Tibial artery (tissue), 4 donors: ENCODE measurements at regions not wholly inside any gene's neighbourhood (a gene's known extent, or its start where the extent isn't known, plus 50 kb on each side); places are given as distances from the start of the nearest gene placed in this dataset.

ENCODE experiments used
- DNase-seq, 2 donors: peaks; one replicate each; pipeline ENCODE4 v3.0.0-alpha.2; 2019
- H3K27ac ChIP-seq, 2 donors: fragments of 200-600 bp; sonication (generic) in 1 of 2; 1 replicate in 1 of 2; 2 replicates in 1 of 2; pipeline ENCODE4 v1.5.1; 2018 to 2019; ENCODE audit warnings: mild to moderate bottlenecking in 1 of 2
- H3K27me3 ChIP-seq, 2 donors: fragments of 200-600 bp; sonication (generic) in 1 of 2; one replicate each; pipeline versions ENCODE4 v1.5.1 to v1.6.0; 2016 to 2019
- H3K36me3 ChIP-seq, 3 donors: fragments of 200-600 bp; sonication (generic) in 2 of 3; one replicate each; pipeline ENCODE4 v1.5.1; 2016 to 2019; ENCODE audit warnings: mild to moderate bottlenecking in 2 of 3
- H3K4me1 ChIP-seq, 4 donors: fragments of 200-600 bp; sonication (generic) in 2 of 4; 1 replicate in 3 of 4; 2 replicates in 1 of 4; pipeline ENCODE4 v1.5.1; 2016 to 2019
- H3K4me3 ChIP-seq, 2 donors: fragments of 200-600 bp; sonication (generic) in 1 of 2; 1 replicate in 1 of 2; 2 replicates in 1 of 2; pipeline ENCODE4 v1.5.1; 2018 to 2019; ENCODE audit warnings: mild to moderate bottlenecking in 2 of 2
- H3K9me3 ChIP-seq, 3 donors: fragments of 200-600 bp; sonication (generic) in 1 of 3; one replicate each; pipeline ENCODE4 v1.5.1; 2016 to 2019
- intact Hi-C: fragments of 100-400 bp; cut with DNase I; formaldehyde crosslinking; loops from one replicate; pipeline ENCODE4 v1.15.0; 2023; ENCODE audit warnings: low total_unique reads
- TF ChIP-seq, protein P1 (sequence below), 2 experiments: fragments of 200-600 bp in 1 of 2; fragments of 450-650 bp in 1 of 2; IDR thresholded peaks; one replicate each; pipeline ENCODE4 v1.5.1; 2017 to 2019; ENCODE audit warnings: antibody characterized with exemption in 2 of 2, mild to moderate bottlenecking in 1 of 2, moderate library complexity in 1 of 2

DNA sequence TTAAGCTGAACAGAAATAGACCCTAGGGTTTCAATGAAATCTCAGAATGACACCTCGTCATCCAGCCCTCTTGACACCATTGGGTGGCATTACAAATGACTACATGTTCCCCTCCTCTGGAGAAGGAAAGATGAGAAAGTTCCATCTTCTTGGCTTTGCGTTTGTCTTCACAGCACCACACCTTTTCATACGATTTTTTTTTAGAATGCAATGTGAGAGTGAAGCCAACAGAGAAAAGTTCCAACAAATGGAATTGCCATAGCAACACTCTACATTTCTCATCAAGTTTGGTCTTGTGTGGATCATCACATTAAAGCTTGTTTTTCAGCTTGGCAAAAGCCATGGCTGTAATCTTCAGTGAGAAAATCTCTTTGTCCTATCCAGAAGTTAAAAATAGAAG, 183.4 kb upstream of the SNX7 start:
- TF ChIP-seq, protein P1, sequence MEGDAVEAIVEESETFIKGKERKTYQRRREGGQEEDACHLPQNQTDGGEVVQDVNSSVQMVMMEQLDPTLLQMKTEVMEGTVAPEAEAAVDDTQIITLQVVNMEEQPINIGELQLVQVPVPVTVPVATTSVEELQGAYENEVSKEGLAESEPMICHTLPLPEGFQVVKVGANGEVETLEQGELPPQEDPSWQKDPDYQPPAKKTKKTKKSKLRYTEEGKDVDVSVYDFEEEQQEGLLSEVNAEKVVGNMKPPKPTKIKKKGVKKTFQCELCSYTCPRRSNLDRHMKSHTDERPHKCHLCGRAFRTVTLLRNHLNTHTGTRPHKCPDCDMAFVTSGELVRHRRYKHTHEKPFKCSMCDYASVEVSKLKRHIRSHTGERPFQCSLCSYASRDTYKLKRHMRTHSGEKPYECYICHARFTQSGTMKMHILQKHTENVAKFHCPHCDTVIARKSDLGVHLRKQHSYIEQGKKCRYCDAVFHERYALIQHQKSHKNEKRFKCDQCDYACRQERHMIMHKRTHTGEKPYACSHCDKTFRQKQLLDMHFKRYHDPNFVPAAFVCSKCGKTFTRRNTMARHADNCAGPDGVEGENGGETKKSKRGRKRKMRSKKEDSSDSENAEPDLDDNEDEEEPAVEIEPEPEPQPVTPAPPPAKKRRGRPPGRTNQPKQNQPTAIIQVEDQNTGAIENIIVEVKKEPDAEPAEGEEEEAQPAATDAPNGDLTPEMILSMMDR (IDR thresholded peaks at IDR 0.05) = no peak
- no peaks in the 10 kb centered on the region for H3K27me3 ChIP-seq
- DNase-seq = no peak
- no peaks in the 10 kb centered on the region for H3K9me3 ChIP-seq
- no peak overlapping the region for H3K27ac ChIP-seq
- intact Hi-C loops = no loop called here
- no peak overlapping the region for H3K4me3 ChIP-seq
- no peaks in the 10 kb centered on the region for H3K4me1 ChIP-seq
- no peaks in the 10 kb centered on the region for H3K36me3 ChIP-seq

DNA sequence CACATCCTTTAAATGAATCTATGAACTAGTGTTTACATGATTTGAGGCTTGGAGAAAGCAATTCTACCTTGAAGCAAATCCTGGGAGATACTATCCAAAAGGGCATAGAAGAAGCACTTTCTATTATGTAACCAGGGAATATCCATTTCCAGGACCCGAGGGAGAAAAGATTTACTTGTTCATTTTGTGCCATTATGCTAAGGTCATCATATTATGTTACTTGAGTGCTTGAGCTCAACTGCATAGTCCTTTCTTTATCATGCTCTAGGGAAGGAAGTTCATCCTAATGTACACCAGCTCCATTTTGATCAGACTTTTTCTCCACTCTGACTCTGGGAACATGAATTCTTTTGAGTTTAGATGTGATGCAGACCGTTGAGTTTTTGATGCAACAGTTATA, 188.6 kb upstream of the SNX7 start:
- Histone ChIP-seq H3K36me3 (no peaks in the 10 kb centered on the region), H3K27me3 (no peaks in the 10 kb centered on the region), H3K27ac (no peak overlapping the region), H3K4me1 (peaks cover 0 to 2% (median 0%) of the 10 kb centered on the region in 4 donors), H3K4me3 (no peak overlapping the region), H3K9me3 (no peaks in the 10 kb centered on the region)
- TF ChIP-seq, protein P1 (IDR thresholded peaks at IDR 0.05) = no peak
- no peak for DNase-seq
- intact Hi-C loops = no loop called here

DNA sequence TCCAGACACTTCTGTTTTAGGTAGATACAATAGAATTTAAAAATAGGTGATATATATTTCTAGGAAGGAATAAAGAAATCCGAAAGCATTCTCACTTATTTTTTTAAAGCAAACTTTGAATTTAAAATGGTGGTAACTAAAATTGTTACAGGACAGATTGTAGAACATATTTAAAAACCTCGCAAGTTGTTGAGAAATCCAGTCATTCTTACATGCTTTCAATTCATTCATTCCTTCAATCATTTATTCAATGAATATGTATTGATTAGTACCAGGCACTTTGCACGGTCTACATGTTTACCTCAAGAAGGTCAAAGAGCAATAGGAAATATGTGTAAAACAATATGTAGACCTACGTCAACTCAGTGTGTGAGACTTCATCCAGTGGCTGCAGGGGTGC, 189.9 kb upstream of the SNX7 start:
- no peaks in the 10 kb centered on the region for H3K36me3 ChIP-seq
- intact Hi-C loops = no loop called here
- DNase-seq = no peak
- no peak overlapping the region for H3K27ac ChIP-seq
- TF ChIP-seq, protein P1 (IDR thresholded peaks at IDR 0.05) = no peak
- no peaks in the 10 kb centered on the region for H3K9me3 ChIP-seq
- H3K4me1 ChIP-seq = peaks cover 0 to 6% (median 0%) of the 10 kb centered on the region in 4 donors
- no peaks in the 10 kb centered on the region for H3K27me3 ChIP-seq
- H3K4me3 ChIP-seq = no peak overlapping the region

DNA sequence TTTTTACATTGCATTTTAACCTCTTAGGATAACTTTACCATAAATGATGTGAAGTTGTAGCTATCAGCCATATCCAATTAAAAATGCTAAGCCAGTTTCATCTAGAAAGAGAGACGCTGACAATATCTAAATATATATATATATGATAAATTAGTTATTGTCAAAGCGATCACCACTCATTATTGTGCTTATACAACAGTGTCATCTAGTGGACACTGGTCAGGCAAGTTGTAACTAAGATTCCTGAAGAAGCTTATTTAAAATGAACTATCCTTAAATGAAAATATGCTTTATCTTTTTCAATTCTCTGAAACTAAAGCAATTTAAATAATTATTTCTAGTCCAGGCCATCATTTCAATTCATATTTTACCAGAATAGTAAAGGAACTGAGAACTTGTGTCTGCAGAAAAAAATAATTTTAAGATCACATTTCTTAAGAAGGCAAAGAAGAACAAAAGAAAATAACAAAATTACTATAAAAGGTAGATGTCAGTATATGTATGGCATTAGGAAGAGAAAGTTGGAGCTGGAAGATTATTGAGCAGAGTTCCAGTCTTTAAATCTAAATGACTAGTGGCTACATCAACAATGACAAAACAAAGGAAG, 193.3 kb upstream of the SNX7 start:
- H3K27ac ChIP-seq = no peak overlapping the region
- H3K36me3 ChIP-seq = no peaks in the 10 kb centered on the region
- H3K27me3 ChIP-seq = no peaks in the 10 kb centered on the region
- TF ChIP-seq, protein P1 (IDR thresholded peaks at IDR 0.05) = peak; percentile 73 to 91
- no peaks in the 10 kb centered on the region for H3K9me3 ChIP-seq
- peaks cover 0 to 6% (median 0%) of the 10 kb centered on the region in 4 donors for H3K4me1 ChIP-seq
- no peak for DNase-seq
- intact Hi-C loops = no loop called here
- H3K4me3 ChIP-seq = no peak overlapping the region

DNA sequence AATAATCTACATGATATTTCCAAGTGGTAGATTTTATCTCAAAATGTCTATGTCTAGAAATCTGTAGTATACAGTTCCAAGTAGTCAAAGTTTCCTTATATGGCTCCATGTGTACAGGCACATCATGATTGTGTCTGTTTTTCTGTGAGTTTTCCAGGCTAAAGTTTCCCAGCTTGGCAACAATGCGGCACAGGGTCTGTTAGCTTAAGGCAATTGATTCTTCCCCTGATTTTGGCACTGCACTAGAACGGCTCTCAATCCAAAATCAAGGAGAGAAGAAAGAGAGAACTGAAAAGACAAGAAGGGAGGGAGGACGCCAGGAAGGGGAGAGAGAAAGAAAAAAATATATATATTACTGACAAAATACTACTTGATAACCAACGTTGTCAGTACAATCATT, 193.9 kb upstream of the SNX7 start:
- Histone ChIP-seq H3K9me3 (no peaks in the 10 kb centered on the region), H3K4me1 (peaks cover 0 to 6% (median 0%) of the 10 kb centered on the region in 4 donors), H3K4me3 (no peak overlapping the region), H3K36me3 (no peaks in the 10 kb centered on the region), H3K27me3 (no peaks in the 10 kb centered on the region), H3K27ac (no peak overlapping the region)
- TF ChIP-seq, protein P1 (IDR thresholded peaks at IDR 0.05) = no peak
- no peak for DNase-seq
- intact Hi-C loops = no loop called here

DNA sequence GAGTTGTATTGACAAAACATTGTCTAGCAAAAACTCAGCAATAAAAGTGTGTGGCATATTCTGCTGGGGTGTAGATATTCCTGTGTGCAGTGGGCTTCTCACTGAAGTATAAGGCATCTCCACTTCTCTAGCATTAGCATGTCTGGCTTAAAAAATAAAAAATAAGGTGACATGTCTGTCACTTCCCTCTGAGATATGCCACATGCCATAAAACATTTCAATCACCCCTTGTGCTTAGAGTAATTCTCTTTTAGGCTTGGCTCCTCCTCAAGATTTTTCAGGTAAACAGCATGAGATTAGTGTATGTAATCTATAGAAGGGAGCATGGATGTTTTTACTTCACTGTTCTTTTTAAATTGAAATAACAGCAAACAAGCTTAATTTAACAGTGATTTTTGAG, 194.4 kb upstream of the SNX7 start:
- TF ChIP-seq, protein P1 (IDR thresholded peaks at IDR 0.05) = no peak
- intact Hi-C loops = no loop called here
- H3K9me3 ChIP-seq = no peaks in the 10 kb centered on the region
- H3K27me3 ChIP-seq = no peaks in the 10 kb centered on the region
- no peaks in the 10 kb centered on the region for H3K36me3 ChIP-seq
- no peak overlapping the region for H3K27ac ChIP-seq
- no peak overlapping the region for H3K4me3 ChIP-seq
- H3K4me1 ChIP-seq = peaks cover 0 to 6% (median 0%) of the 10 kb centered on the region in 4 donors
- no peak for DNase-seq
